ENCODE measurements at regions not wholly inside any gene's neighbourhood (a gene's known extent, or its start where the extent isn't known, plus 50 kb on each side); places are given as distances from the start of the nearest gene placed in this dataset.

- Histone ChIP-seq H3K4me3 (ENCODE audit: low read depth in 1 of 2, low read length in 2 of 2) (no peak overlapping the region), H2AFZ (ENCODE audit: low read depth, low read length) (no peak overlapping the region), H3K36me3 (ENCODE audit: insufficient read depth, low read length) (no peaks in the 10 kb centered on the region), H3K4me1 (ENCODE audit: insufficient read depth, low read length) (no peaks in the 10 kb centered on the region), H3K4me2 (ENCODE audit: insufficient read depth, low read length) (no peak overlapping the region), H3K27me3 (ENCODE audit: insufficient read depth, low read length, poor library complexity) (no peaks in the 10 kb centered on the region), H4K20me1 (ENCODE audit: insufficient read depth, low read length) (no peaks in the 10 kb centered on the region), H3K9ac (ENCODE audit: low read depth, low read length) (no peak overlapping the region), H3K27ac (ENCODE audit: low read length) (no peak overlapping the region), H3K9me3 (ENCODE audit: insufficient read depth, low read length, severe bottlenecking) (peaks cover 2% of the 10 kb centered on the region), H3K79me2 (ENCODE audit: insufficient read depth, low read length) (no peaks in the 10 kb centered on the region)
- DNase-seq (no peak), ATAC-seq (ENCODE audit: insufficient read depth, low read depth) (no peak)
- no peak for TF ChIP-seq CTCF (IDR thresholded peaks at IDR 0.05; ENCODE audit: borderline replicate concordance, extremely low read depth, low read length, poor library complexity, severe bottlenecking)
- no peak for TF ChIP-seq EZH2 (IDR thresholded peaks at IDR 0.05; ENCODE audit: borderline replicate concordance, low read depth, low read length, severe bottlenecking)
These were observed 395.0 kb upstream of the NCAM2 start for GRCh38 chr21:20603236-20603635.

GRCh38 chr21:20611008-20611407 lies 387.2 kb upstream of the NCAM2 start:
- Histone ChIP-seq H3K27ac (ENCODE audit: low read length) (no peak overlapping the region), H3K9ac (ENCODE audit: low read depth, low read length) (no peak overlapping the region), H3K27me3 (ENCODE audit: insufficient read depth, low read length, poor library complexity) (no peaks in the 10 kb centered on the region), H3K79me2 (ENCODE audit: insufficient read depth, low read length) (no peaks in the 10 kb centered on the region), H3K9me3 (ENCODE audit: insufficient read depth, low read length, severe bottlenecking) (no peaks in the 10 kb centered on the region), H4K20me1 (ENCODE audit: insufficient read depth, low read length) (no peaks in the 10 kb centered on the region), H3K4me1 (ENCODE audit: insufficient read depth, low read length) (no peaks in the 10 kb centered on the region), H3K4me3 (ENCODE audit: low read depth in 1 of 2, low read length in 2 of 2) (no peak overlapping the region), H2AFZ (ENCODE audit: low read depth, low read length) (no peak overlapping the region), H3K4me2 (ENCODE audit: insufficient read depth, low read length) (no peak overlapping the region), H3K36me3 (ENCODE audit: insufficient read depth, low read length) (no peaks in the 10 kb centered on the region)
- ATAC-seq (ENCODE audit: insufficient read depth, low read depth) (no peak), DNase-seq (no peak)
- TF ChIP-seq EZH2 (IDR thresholded peaks at IDR 0.05; ENCODE audit: borderline replicate concordance, low read depth, low read length, severe bottlenecking) (no peak), CTCF (IDR thresholded peaks at IDR 0.05; ENCODE audit: borderline replicate concordance, extremely low read depth, low read length, poor library complexity, severe bottlenecking) (no peak)

- no peak overlapping the region for H3K4me2 ChIP-seq (ENCODE audit: insufficient read depth, low read length)
- no peak overlapping the region for H2AFZ ChIP-seq (ENCODE audit: low read depth, low read length)
- no peaks in the 10 kb centered on the region for H3K79me2 ChIP-seq (ENCODE audit: insufficient read depth, low read length)
- no peaks in the 10 kb centered on the region for H3K4me1 ChIP-seq (ENCODE audit: insufficient read depth, low read length)
- DNase-seq (no peak), ATAC-seq (ENCODE audit: insufficient read depth, low read depth) (no peak)
- H3K27ac ChIP-seq (ENCODE audit: low read length): no peak overlapping the region
- H3K4me3 ChIP-seq (ENCODE audit: low read depth in 1 of 2, low read length in 2 of 2): no peak overlapping the region
- no peaks in the 10 kb centered on the region for H3K36me3 ChIP-seq (ENCODE audit: insufficient read depth, low read length)
- no peak for TF ChIP-seq CTCF (IDR thresholded peaks at IDR 0.05; ENCODE audit: borderline replicate concordance, extremely low read depth, low read length, poor library complexity, severe bottlenecking)
- no peak for TF ChIP-seq EZH2 (IDR thresholded peaks at IDR 0.05; ENCODE audit: borderline replicate concordance, low read depth, low read length, severe bottlenecking)
- H3K9me3 ChIP-seq (ENCODE audit: insufficient read depth, low read length, severe bottlenecking): no peaks in the 10 kb centered on the region
- no peaks in the 10 kb centered on the region for H4K20me1 ChIP-seq (ENCODE audit: insufficient read depth, low read length)
- no peak overlapping the region for H3K9ac ChIP-seq (ENCODE audit: low read depth, low read length)
- H3K27me3 ChIP-seq (ENCODE audit: insufficient read depth, low read length, poor library complexity): no peaks in the 10 kb centered on the region
These were observed 384.6 kb upstream of the NCAM2 start for GRCh38 chr21:20613654-20614053.

- no peaks in the 10 kb centered on the region for H3K27me3 ChIP-seq (ENCODE audit: insufficient read depth, low read length, poor library complexity)
- no peak for ATAC-seq (ENCODE audit: insufficient read depth, low read depth)
- H2AFZ ChIP-seq (ENCODE audit: low read depth, low read length): no peak overlapping the region
These were observed 381.1 kb upstream of the NCAM2 start for GRCh38 chr21:20617130-20617529.

More at GRCh38 chr21:20617130-20617529, 381.1 kb upstream of the NCAM2 start:
- Histone ChIP-seq H3K9ac (ENCODE audit: low read depth, low read length) (no peak overlapping the region), H3K4me3 (ENCODE audit: low read depth in 1 of 2, low read length in 2 of 2) (no peak overlapping the region), H3K27ac (ENCODE audit: low read length) (no peak overlapping the region), H3K36me3 (ENCODE audit: insufficient read depth, low read length) (no peaks in the 10 kb centered on the region), H3K4me2 (ENCODE audit: insufficient read depth, low read length) (no peak overlapping the region), H3K79me2 (ENCODE audit: insufficient read depth, low read length) (no peaks in the 10 kb centered on the region), H3K4me1 (ENCODE audit: insufficient read depth, low read length) (no peaks in the 10 kb centered on the region), H4K20me1 (ENCODE audit: insufficient read depth, low read length) (no peaks in the 10 kb centered on the region), H3K9me3 (ENCODE audit: insufficient read depth, low read length, severe bottlenecking) (no peaks in the 10 kb centered on the region)
- no peak for TF ChIP-seq EZH2 (IDR thresholded peaks at IDR 0.05; ENCODE audit: borderline replicate concordance, low read depth, low read length, severe bottlenecking)
- TF ChIP-seq CTCF (IDR thresholded peaks at IDR 0.05; ENCODE audit: borderline replicate concordance, extremely low read depth, low read length, poor library complexity, severe bottlenecking): no peak
- no peak for DNase-seq

All from DND-41 (cell line).